Peyer's patch (tissue), 4 donors: ENCODE measurements at regions not wholly inside any gene's neighbourhood (a gene's known extent, or its start where the extent isn't known, plus 50 kb on each side); places are given as distances from the start of the nearest gene placed in this dataset.
A peak's percentile ranks its signal among the peaks of the same experiment; 100 is the strongest.

Experiments
- DNase-seq, 3 donors: peaks; one replicate each; pipeline ENCODE4 v3.0.0-alpha.2; 2017 to 2019
- H3K27ac ChIP-seq, 4 donors: fragments of 200-600 bp; sonication (generic); one replicate each; pipeline ENCODE4 v1.5.1; 2016 to 2019
- H3K27me3 ChIP-seq, 2 donors: fragments of 200-600 bp; sonication (generic); one replicate each; pipeline ENCODE4 v1.5.1; 2019
- H3K36me3 ChIP-seq, 3 donors: fragments of 200-600 bp; sonication (generic); one replicate each; pipeline ENCODE4 v1.5.1; 2016 to 2019
- H3K4me1 ChIP-seq, 4 donors: fragments of 200-600 bp; sonication (generic); one replicate each; pipeline ENCODE4 v1.5.1; 2016 to 2019
- H3K4me3 ChIP-seq, 4 donors: fragments of 200-600 bp; sonication (generic); 1 replicate in 3 of 4; 2 replicates in 1 of 4; pipeline ENCODE4 v1.5.1; 2016 to 2019; ENCODE audit warnings: mild to moderate bottlenecking in 1 of 4
- H3K9me3 ChIP-seq, 4 donors: fragments of 200-600 bp; sonication (generic); one replicate each; pipeline ENCODE4 v1.5.1; 2016 to 2019; ENCODE audit warnings: mild to moderate bottlenecking in 1 of 4
- CTCF ChIP-seq, 6 experiments: fragments of 450-650 bp in 4 of 6; fragments of 200-600 bp in 2 of 6; sonication (generic) in 1 of 6; IDR thresholded peaks; one replicate each; pipeline ENCODE4 v1.5.1; 2017 to 2019; ENCODE audit warnings: antibody characterized with exemption in 6 of 6, mild to moderate bottlenecking in 3 of 6, moderate library complexity in 1 of 6
- POLR2A ChIP-seq, 2 donors: fragments of 450-650 bp; IDR thresholded peaks; one replicate each; pipeline ENCODE4 v1.5.1; 2017; ENCODE audit warnings: antibody characterized with exemption in 2 of 2, mild to moderate bottlenecking in 2 of 2, moderate library complexity in 2 of 2

- Histone ChIP-seq H3K27me3 (no peaks in the 10 kb centered on the region), H3K9me3 (no peaks in the 10 kb centered on the region), H3K36me3 (no peaks in the 10 kb centered on the region), H3K4me3 (no peak overlapping the region), H3K4me1 (no peaks in the 10 kb centered on the region), H3K27ac (peak overlapping the region in 2 of 4 donors; percentile 5 to 41)
- peak in 1 of 3 donors; percentile 39 for DNase-seq
- TF ChIP-seq CTCF (IDR thresholded peaks at IDR 0.05) (no peak), POLR2A (IDR thresholded peaks at IDR 0.05) (no peak)
Measured at GRCh38 chr10:78763651-78764395, 304.9 kb upstream of the ZMIZ1 start.

DNA sequence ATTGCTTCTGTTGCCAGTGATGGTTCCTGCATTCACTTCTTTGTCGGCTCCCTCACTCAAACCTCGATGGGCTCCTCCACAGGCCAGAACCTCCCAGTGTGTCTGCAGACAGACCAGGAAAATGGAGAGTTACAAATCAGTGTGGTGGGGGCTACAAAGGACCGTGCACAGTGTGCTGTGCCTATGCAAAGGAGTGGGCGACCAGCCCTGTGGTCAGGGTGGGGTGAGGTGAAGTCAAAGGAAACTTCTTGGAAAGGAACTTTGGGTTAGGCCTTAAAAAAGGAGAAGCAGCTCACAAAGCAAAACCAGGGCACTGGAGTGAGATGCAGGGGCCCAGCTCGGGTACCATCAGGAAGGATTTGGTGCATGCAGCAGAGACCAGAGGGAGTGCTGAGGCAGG lies 304.3 kb upstream of the ZMIZ1 start:
- Histone ChIP-seq H3K4me1 (no peaks in the 10 kb centered on the region), H3K27ac (no peak overlapping the region), H3K27me3 (no peaks in the 10 kb centered on the region)

DNA sequence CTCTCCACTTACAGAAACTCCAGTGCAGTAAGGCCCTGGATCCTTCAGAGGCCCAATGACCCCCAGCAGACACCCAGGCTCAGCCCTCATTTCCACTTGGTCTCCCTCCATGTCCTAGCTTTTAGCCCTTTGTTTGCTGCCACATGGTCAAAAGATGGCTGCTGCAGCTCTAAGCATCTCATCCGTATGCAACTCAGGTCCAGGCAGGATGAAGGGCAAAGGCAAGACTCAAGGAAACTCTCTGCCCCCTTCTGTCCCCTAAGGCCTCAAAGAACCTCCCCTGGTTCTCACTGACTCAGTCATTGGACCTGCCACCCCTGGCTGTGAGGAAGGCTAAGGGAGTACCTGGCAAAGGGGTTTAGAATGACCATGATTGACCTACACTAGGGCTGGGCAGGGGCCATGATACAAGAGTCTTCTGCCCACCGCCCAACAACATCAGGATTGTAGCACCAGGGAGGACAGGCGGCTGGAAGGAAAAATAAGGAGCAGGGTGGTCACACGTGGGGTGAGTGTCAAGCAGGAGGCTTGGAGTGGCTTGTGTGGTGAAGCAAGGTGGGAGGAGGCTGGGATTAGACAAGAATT lies 303.8 kb upstream of the ZMIZ1 start:
- Histone ChIP-seq H3K36me3 (no peaks in the 10 kb centered on the region), H3K9me3 (no peaks in the 10 kb centered on the region), H3K27me3 (no peaks in the 10 kb centered on the region), H3K27ac (no peak overlapping the region), H3K4me1 (no peaks in the 10 kb centered on the region), H3K4me3 (no peak overlapping the region)
- no peak for TF ChIP-seq CTCF (IDR thresholded peaks at IDR 0.05)
- TF ChIP-seq POLR2A (IDR thresholded peaks at IDR 0.05): no peak
- peak in 2 of 3 donors; percentile 9 to 21 for DNase-seq

More for the DNA sequence above, 304.3 kb upstream of the ZMIZ1 start:
- no peak overlapping the region for H3K4me3 ChIP-seq
- no peaks in the 10 kb centered on the region for H3K9me3 ChIP-seq
- TF ChIP-seq POLR2A (IDR thresholded peaks at IDR 0.05) (no peak), CTCF (IDR thresholded peaks at IDR 0.05) (no peak)
- peak in 1 of 3 donors; percentile 37 for DNase-seq
- no peaks in the 10 kb centered on the region for H3K36me3 ChIP-seq

- peak in 2 of 3 donors; percentile 15 to 17 for DNase-seq
- Histone ChIP-seq H3K4me1 (no peaks in the 10 kb centered on the region), H3K27me3 (no peaks in the 10 kb centered on the region), H3K36me3 (no peaks in the 10 kb centered on the region), H3K9me3 (no peaks in the 10 kb centered on the region), H3K27ac (no peak overlapping the region), H3K4me3 (no peak overlapping the region)
- no peak for TF ChIP-seq CTCF (IDR thresholded peaks at IDR 0.05)
- TF ChIP-seq POLR2A (IDR thresholded peaks at IDR 0.05): no peak
Measured at GRCh38 chr10:78765726-78766335, 302.9 kb upstream of the ZMIZ1 start.

- H3K9me3 ChIP-seq: no peaks in the 10 kb centered on the region
- H3K4me3 ChIP-seq: no peak overlapping the region
- no peak overlapping the region for H3K27ac ChIP-seq
- TF ChIP-seq POLR2A (IDR thresholded peaks at IDR 0.05) (no peak), CTCF (IDR thresholded peaks at IDR 0.05) (no peak)
- H3K27me3 ChIP-seq: no peaks in the 10 kb centered on the region
- H3K4me1 ChIP-seq: peaks cover 0 to 3% (median 0%) of the 10 kb centered on the region in 4 donors
- H3K36me3 ChIP-seq: no peaks in the 10 kb centered on the region
- no peak for DNase-seq
Measured at GRCh38 chr10:78766603-78767002, 302.2 kb upstream of the ZMIZ1 start.
